HL-60 (cell line): ENCODE measurements at regions not wholly inside any gene's neighbourhood (a gene's known extent, or its start where the extent isn't known, plus 50 kb on each side); places are given as distances from the start of the nearest gene placed in this dataset.

Experiments
- DNase-seq, 2 experiments: peaks; one replicate each; pipeline ENCODE4 v3.0.0-alpha.2; 2010 to 2020; ENCODE audit warnings: low read depth in 1 of 2, low spot score in 1 of 2
- H3K27ac ChIP-seq: fragments of 250-450 bp; sonication (Bioruptor Pico); replicated peaks from 2 replicates; pipeline ENCODE4 v1.5.1; 2020; ENCODE audit warnings: mild to moderate bottlenecking, moderate library complexity
- H3K27me3 ChIP-seq: fragments of 250-450 bp; sonication (Bioruptor Pico); 2 replicates; pipeline ENCODE4 v1.5.1; 2021; ENCODE audit warnings: mild to moderate bottlenecking, moderate library complexity; ENCODE audit not compliant: insufficient read depth, poor library complexity, severe bottlenecking
- H3K4me3 ChIP-seq: replicated peaks from 2 replicates; pipeline ENCODE4 v1.5.1; 2011; ENCODE audit warnings: mild to moderate bottlenecking, control low read depth, low read length; ENCODE audit not compliant: insufficient read depth
- CTCF ChIP-seq: IDR thresholded peaks from one replicate; pipeline ENCODE4 v1.5.1; 2011; ENCODE audit warnings: low read length, control low read depth, inconsistent platforms; ENCODE audit not compliant: insufficient read depth
- GABPA ChIP-seq: IDR thresholded peaks from 2 replicates; pipeline ENCODE4 v1.6.1; 2012; ENCODE audit warnings: low read depth
- POLR2AphosphoS5 ChIP-seq: IDR thresholded peaks from 2 replicates; pipeline ENCODE4 v1.6.1; 2012; ENCODE audit warnings: low read depth
- SPI1 ChIP-seq: IDR thresholded peaks from 2 replicates; pipeline ENCODE4 v1.6.1; 2012; ENCODE audit warnings: low read depth, mild to moderate bottlenecking, borderline replicate concordance
- TF ChIP-seq, protein P1 (sequence below): IDR thresholded peaks from 2 replicates; pipeline ENCODE4 v1.6.1; 2012; ENCODE audit warnings: low read depth; ENCODE audit not compliant: insufficient replicate concordance

GRCh38 chr9:89829346-89829745 is 224.5 kb downstream of the GADD45G start:
- Histone ChIP-seq H3K4me3 (no peak overlapping the region), H3K27ac (no peak overlapping the region), H3K27me3 (peaks cover 17% of the 10 kb centered on the region)
- TF ChIP-seq GABPA: no peak
- no peak for TF ChIP-seq SPI1
- TF ChIP-seq POLR2AphosphoS5: no peak
- TF ChIP-seq CTCF: no peak
- TF ChIP-seq, protein P1, sequence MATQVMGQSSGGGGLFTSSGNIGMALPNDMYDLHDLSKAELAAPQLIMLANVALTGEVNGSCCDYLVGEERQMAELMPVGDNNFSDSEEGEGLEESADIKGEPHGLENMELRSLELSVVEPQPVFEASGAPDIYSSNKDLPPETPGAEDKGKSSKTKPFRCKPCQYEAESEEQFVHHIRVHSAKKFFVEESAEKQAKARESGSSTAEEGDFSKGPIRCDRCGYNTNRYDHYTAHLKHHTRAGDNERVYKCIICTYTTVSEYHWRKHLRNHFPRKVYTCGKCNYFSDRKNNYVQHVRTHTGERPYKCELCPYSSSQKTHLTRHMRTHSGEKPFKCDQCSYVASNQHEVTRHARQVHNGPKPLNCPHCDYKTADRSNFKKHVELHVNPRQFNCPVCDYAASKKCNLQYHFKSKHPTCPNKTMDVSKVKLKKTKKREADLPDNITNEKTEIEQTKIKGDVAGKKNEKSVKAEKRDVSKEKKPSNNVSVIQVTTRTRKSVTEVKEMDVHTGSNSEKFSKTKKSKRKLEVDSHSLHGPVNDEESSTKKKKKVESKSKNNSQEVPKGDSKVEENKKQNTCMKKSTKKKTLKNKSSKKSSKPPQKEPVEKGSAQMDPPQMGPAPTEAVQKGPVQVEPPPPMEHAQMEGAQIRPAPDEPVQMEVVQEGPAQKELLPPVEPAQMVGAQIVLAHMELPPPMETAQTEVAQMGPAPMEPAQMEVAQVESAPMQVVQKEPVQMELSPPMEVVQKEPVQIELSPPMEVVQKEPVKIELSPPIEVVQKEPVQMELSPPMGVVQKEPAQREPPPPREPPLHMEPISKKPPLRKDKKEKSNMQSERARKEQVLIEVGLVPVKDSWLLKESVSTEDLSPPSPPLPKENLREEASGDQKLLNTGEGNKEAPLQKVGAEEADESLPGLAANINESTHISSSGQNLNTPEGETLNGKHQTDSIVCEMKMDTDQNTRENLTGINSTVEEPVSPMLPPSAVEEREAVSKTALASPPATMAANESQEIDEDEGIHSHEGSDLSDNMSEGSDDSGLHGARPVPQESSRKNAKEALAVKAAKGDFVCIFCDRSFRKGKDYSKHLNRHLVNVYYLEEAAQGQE: no peak
- DNase-seq: no peak

DNA sequence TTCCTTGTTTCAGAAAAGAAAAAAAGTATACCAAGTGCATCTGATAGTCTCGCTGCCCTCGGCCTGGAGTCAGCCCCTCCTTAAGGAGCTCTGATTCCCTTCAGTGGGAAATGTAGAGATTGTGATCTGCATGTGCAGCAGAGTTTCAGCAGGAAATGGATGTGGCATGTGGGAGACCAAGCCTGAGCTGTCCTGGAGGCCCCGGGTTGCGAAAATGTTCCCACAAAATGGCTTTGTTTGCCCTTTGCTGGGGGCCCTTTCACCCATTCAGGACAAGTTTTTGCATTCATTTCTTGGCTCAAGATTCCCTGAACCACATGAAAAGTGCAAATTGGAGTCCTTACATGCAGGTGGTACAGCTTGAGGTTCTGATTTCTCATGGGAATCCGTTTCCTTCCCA is 230.9 kb downstream of the GADD45G start:
- TF ChIP-seq, protein P1: no peak
- TF ChIP-seq CTCF (no peak), SPI1 (no peak), GABPA (no peak), POLR2AphosphoS5 (no peak)
- DNase-seq: no peak
- Histone ChIP-seq H3K27me3 (peaks cover 7% of the 10 kb centered on the region), H3K27ac (no peak overlapping the region), H3K4me3 (no peak overlapping the region)

DNA sequence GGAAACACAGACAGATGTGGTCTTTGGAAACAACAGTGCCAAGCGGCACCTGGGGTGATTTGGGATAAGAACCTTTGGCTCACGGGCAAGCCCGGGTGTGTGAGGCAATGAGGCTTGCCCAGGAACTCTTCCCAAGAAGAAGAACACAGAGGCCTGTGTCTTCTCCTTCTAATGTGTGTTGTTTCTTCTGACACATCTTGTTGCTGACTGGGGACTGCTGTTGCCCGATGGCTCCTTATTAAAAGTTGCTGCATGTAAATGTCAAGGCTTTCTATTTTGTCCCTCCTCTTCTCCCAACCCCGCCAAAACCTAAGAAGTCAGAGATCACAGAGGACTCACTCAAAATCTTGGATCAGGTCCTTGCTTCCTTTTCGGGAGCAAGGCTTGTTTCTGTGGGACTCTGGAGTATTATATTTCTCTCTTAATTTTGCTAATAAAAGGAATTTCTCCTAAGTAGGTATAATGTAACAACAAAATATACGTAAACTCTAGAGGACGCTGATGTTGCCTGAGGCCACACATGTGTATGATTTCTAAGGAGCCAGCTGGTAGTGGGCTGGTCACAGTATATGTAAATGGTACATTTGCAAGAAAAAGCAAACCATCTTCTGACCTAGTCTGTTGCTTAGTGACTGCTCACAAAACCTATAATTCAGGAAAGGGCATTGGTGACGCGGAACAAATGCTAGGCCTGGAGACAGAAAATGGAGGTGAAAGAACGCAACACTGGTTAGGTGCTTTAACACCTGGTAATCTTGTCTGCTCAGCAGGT is 232.5 kb downstream of the GADD45G start:
- Histone ChIP-seq H3K27me3 (peaks cover 7% of the 10 kb centered on the region), H3K4me3 (no peak overlapping the region), H3K27ac (no peak overlapping the region)
- no peak for DNase-seq
- TF ChIP-seq, protein P1: no peak
- TF ChIP-seq GABPA (no peak), CTCF (no peak), POLR2AphosphoS5 (no peak), SPI1 (no peak)
